ENCODE measurements at regions not wholly inside any gene's neighbourhood (a gene's known extent, or its start where the extent isn't known, plus 50 kb on each side); places are given as distances from the start of the nearest gene placed in this dataset.

DNA sequence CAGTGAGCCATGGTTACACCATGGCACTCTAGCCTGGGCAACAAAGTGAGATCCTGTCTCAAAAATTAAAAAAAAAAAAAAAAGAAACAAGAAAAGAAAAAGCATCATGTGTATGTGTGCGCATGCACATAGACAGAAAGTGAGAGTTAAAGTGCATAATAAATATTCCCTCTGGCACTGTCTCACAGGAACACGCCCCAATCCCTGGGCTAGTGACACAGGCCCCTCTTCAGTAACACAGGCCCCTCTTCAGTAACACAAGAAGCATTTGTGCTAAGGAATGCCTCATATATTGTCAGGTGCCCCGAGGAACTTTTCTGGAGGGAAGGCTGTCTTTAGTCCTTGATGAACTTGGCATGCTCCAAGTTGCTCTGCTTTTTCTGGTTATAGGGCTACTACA, 57.5 kb downstream of the RPL27A start:
- Histone ChIP-seq H3K27ac (replicated peaks) (no peak overlapping the region), H3K4me3 (replicated peaks; ENCODE audit: insufficient read depth, low read length) (no peak overlapping the region), H3K27me3 (ENCODE audit: insufficient read depth, poor library complexity, severe bottlenecking) (no peaks in the 10 kb centered on the region)
- TF ChIP-seq POLR2AphosphoS5 (IDR thresholded peaks at IDR 0.05; ENCODE audit: low read depth) = no peak
- TF ChIP-seq GABPA (IDR thresholded peaks at IDR 0.05; ENCODE audit: low read depth) = no peak
- TF ChIP-seq SPI1 (IDR thresholded peaks at IDR 0.05; ENCODE audit: borderline replicate concordance, low read depth) = no peak
- TF ChIP-seq, protein P1, sequence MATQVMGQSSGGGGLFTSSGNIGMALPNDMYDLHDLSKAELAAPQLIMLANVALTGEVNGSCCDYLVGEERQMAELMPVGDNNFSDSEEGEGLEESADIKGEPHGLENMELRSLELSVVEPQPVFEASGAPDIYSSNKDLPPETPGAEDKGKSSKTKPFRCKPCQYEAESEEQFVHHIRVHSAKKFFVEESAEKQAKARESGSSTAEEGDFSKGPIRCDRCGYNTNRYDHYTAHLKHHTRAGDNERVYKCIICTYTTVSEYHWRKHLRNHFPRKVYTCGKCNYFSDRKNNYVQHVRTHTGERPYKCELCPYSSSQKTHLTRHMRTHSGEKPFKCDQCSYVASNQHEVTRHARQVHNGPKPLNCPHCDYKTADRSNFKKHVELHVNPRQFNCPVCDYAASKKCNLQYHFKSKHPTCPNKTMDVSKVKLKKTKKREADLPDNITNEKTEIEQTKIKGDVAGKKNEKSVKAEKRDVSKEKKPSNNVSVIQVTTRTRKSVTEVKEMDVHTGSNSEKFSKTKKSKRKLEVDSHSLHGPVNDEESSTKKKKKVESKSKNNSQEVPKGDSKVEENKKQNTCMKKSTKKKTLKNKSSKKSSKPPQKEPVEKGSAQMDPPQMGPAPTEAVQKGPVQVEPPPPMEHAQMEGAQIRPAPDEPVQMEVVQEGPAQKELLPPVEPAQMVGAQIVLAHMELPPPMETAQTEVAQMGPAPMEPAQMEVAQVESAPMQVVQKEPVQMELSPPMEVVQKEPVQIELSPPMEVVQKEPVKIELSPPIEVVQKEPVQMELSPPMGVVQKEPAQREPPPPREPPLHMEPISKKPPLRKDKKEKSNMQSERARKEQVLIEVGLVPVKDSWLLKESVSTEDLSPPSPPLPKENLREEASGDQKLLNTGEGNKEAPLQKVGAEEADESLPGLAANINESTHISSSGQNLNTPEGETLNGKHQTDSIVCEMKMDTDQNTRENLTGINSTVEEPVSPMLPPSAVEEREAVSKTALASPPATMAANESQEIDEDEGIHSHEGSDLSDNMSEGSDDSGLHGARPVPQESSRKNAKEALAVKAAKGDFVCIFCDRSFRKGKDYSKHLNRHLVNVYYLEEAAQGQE (IDR thresholded peaks at IDR 0.05; ENCODE audit: insufficient replicate concordance, low read depth) = no peak
- TF ChIP-seq, protein P2, sequence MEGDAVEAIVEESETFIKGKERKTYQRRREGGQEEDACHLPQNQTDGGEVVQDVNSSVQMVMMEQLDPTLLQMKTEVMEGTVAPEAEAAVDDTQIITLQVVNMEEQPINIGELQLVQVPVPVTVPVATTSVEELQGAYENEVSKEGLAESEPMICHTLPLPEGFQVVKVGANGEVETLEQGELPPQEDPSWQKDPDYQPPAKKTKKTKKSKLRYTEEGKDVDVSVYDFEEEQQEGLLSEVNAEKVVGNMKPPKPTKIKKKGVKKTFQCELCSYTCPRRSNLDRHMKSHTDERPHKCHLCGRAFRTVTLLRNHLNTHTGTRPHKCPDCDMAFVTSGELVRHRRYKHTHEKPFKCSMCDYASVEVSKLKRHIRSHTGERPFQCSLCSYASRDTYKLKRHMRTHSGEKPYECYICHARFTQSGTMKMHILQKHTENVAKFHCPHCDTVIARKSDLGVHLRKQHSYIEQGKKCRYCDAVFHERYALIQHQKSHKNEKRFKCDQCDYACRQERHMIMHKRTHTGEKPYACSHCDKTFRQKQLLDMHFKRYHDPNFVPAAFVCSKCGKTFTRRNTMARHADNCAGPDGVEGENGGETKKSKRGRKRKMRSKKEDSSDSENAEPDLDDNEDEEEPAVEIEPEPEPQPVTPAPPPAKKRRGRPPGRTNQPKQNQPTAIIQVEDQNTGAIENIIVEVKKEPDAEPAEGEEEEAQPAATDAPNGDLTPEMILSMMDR (IDR thresholded peaks at IDR 0.05; ENCODE audit: insufficient read depth, low read length) = no peak
- DNase-seq (ENCODE audit: low read depth in 1 of 2, low spot score in 1 of 2) = no peak

DNA sequence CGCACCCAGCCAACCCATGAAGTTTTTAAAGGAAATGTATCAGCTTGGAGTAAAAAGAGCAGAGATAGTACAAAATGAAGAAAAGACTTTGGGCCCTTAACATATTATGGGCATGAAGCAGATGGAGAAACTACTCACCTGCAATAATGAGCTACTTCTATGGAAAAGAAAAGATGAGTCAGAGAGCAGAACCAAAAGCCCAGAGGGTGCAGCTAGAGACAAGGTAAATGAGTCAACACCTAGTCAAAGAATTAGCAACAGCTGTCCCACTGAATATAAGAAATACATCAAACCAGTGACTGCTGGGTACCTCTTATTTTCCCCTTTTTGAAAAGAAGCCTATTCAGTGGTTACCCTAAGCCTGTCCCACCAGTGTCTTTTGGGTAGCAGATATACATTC, 61.8 kb downstream of the RPL27A start:
- Histone ChIP-seq H3K4me3 (replicated peaks; ENCODE audit: insufficient read depth, low read length) (no peak overlapping the region), H3K27me3 (ENCODE audit: insufficient read depth, poor library complexity, severe bottlenecking) (no peaks in the 10 kb centered on the region), H3K27ac (replicated peaks) (no peak overlapping the region)
- no peak for DNase-seq (ENCODE audit: low read depth in 1 of 2, low spot score in 1 of 2)
- no peak for TF ChIP-seq POLR2AphosphoS5 (IDR thresholded peaks at IDR 0.05; ENCODE audit: low read depth)
- no peak for TF ChIP-seq SPI1 (IDR thresholded peaks at IDR 0.05; ENCODE audit: borderline replicate concordance, low read depth)
- TF ChIP-seq, protein P1 (IDR thresholded peaks at IDR 0.05; ENCODE audit: insufficient replicate concordance, low read depth) = no peak
- TF ChIP-seq GABPA (IDR thresholded peaks at IDR 0.05; ENCODE audit: low read depth) = no peak
- TF ChIP-seq, protein P2 (IDR thresholded peaks at IDR 0.05; ENCODE audit: insufficient read depth, low read length) = no peak

DNA sequence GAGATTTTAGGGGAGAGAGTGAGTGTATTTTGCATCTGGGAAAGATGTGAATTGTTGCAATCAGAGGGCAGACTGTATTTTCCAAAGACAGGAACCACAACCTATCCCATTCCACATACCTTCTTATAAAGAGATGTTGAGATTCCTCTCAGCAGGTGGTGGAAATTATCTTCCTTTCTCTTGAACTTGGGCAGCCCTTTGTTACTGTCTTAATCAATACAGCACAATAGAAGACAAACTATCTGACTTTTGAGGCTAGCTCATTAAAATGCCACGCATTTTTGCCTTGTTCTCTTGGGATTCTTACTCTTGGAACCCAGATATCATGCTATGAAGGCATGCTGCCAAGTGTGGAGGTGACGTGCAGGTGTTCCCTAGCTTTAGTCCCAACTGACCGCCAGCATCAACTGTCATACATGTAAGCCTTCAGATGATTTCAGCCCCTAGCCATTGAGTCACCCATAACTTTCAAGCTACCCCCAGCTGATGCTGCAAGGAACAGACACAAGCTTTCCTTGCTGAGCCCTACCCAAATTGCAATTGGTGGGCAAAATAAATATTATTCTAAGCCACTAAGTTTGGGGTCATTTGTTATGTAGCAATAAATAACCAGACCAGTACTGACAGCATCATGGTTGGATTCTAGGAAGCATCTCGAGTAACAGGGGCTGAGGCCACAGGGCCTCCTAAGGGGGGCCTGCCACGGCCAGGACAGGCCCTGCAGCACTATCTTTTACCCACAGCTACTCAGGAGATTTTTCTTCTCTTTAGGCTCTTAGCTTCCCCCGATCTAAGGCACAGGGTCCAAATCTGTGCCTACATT, 63.0 kb downstream of the RPL27A start:
- no peak for TF ChIP-seq POLR2AphosphoS5 (IDR thresholded peaks at IDR 0.05; ENCODE audit: low read depth)
- no peak overlapping the region for H3K27ac ChIP-seq (replicated peaks)
- no peak for DNase-seq (ENCODE audit: low read depth in 1 of 2, low spot score in 1 of 2)
- H3K27me3 ChIP-seq (ENCODE audit: insufficient read depth, poor library complexity, severe bottlenecking) = no peaks in the 10 kb centered on the region
- H3K4me3 ChIP-seq (replicated peaks; ENCODE audit: insufficient read depth, low read length) = no peak overlapping the region

DNA sequence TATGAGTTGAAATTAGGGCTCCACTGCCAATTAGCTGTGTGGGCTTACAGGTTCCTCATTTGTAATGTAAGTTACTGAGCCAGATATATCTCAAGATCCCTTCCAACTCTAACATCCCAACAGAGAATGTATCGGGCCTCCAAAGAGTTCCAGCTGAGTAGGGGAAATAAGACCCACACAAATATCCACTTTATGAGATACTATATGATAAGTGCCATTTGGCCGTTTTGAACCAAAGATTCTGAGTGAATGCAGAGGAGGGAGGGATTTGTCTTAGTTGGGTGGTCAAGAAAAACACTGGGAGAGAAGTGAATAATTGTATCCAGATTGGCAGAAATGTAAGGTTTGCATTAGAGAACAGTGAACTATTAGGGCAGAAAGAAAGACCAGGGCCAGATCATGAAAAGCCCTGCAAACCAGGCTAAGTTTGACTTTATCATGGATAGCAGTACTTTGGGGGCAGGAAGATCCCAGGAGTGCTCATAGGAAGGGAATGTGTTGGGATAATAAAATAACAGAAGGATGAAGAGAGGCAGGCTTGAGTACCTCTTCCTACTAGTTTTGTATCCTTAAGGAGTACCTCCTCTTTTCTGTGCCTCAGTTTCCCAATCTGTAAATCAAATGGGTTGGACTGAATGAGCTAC, 63.9 kb downstream of the RPL27A start:
- Histone ChIP-seq H3K4me3 (replicated peaks; ENCODE audit: insufficient read depth, low read length) (no peak overlapping the region), H3K27me3 (ENCODE audit: insufficient read depth, poor library complexity, severe bottlenecking) (no peaks in the 10 kb centered on the region), H3K27ac (replicated peaks) (no peak overlapping the region)
- TF ChIP-seq SPI1 (IDR thresholded peaks at IDR 0.05; ENCODE audit: borderline replicate concordance, low read depth) (no peak), GABPA (IDR thresholded peaks at IDR 0.05; ENCODE audit: low read depth) (no peak)
- TF ChIP-seq, protein P1 (IDR thresholded peaks at IDR 0.05; ENCODE audit: insufficient replicate concordance, low read depth) = no peak
- DNase-seq (ENCODE audit: low read depth in 1 of 2, low spot score in 1 of 2) = no peak

All from HL-60 (cell line).